ENCODE measurements at regions not wholly inside any gene's neighbourhood (a gene's known extent, or its start where the extent isn't known, plus 50 kb on each side); places are given as distances from the start of the nearest gene placed in this dataset.

- DNase-seq (ENCODE audit: low spot score): no peak
- Histone ChIP-seq H3K4me1 (ENCODE audit: control insufficient read depth in 4 of 4, insufficient read depth in 4 of 4, low read length in 3 of 4) (peaks cover 0 to 5% (median 2%) of the 10 kb centered on the region in 4 donors), H3K9me3 (ENCODE audit: control insufficient read depth in 4 of 4, low read length in 3 of 4) (no peaks in the 10 kb centered on the region), H3K36me3 (ENCODE audit: control insufficient read depth in 4 of 4, insufficient read depth in 3 of 4, low read depth in 1 of 4, low read length in 3 of 4) (no peaks in the 10 kb centered on the region), H3K9ac (ENCODE audit: low read depth in 1 of 2, low read length in 2 of 2) (no peak overlapping the region), H3K27ac (ENCODE audit: low read depth in 1 of 2, low read length in 2 of 2) (no peak overlapping the region), H3K4me3 (ENCODE audit: low read depth in 1 of 3, low read length in 3 of 3) (no peak overlapping the region), H3K27me3 (ENCODE audit: control insufficient read depth in 4 of 4, insufficient read depth in 4 of 4, low read length in 3 of 4) (no peaks in the 10 kb centered on the region)
- no peak for TF ChIP-seq SP1 (IDR thresholded peaks at IDR 0.05)
- TF ChIP-seq RXRA (IDR thresholded peaks at IDR 0.05): no peak
- no peak for TF ChIP-seq YY1 (IDR thresholded peaks at IDR 0.05)
- no peak for TF ChIP-seq EGR1 (IDR thresholded peaks at IDR 0.05; ENCODE audit: low read depth in 2 of 2)
- TF ChIP-seq CTCF (IDR thresholded peaks at IDR 0.05; ENCODE audit: low read depth, low read length, missing input control): no peak
- TF ChIP-seq HNF4G (IDR thresholded peaks at IDR 0.05): no peak
- TF ChIP-seq FOXA1 (IDR thresholded peaks at IDR 0.05): no peak
- no peak for TF ChIP-seq REST (IDR thresholded peaks at IDR 0.05)
- TF ChIP-seq HNF4A (conservative IDR thresholded peaks at IDR 0.05): no peak
- TF ChIP-seq MAX (IDR thresholded peaks at IDR 0.05): no peak
- WGBS: 93% methylated on average over 4 of the region's 4 CpGs
Observed at GRCh38 chr15:81068516-81068915, 65.6 kb upstream of the CFAP161 start.

GRCh38 chr15:81069356-81069755 is 64.7 kb upstream of the CFAP161 start:
- no peak overlapping the region for H3K27ac ChIP-seq (ENCODE audit: low read depth in 1 of 2, low read length in 2 of 2)
- H3K9ac ChIP-seq (ENCODE audit: low read depth in 1 of 2, low read length in 2 of 2): no peak overlapping the region
- no peak overlapping the region for H3K4me3 ChIP-seq (ENCODE audit: low read depth in 1 of 3, low read length in 3 of 3)
- peaks cover 0 to 2% (median 1%) of the 10 kb centered on the region in 4 donors for H3K4me1 ChIP-seq (ENCODE audit: control insufficient read depth in 4 of 4, insufficient read depth in 4 of 4, low read length in 3 of 4)
- no peaks in the 10 kb centered on the region for H3K36me3 ChIP-seq (ENCODE audit: control insufficient read depth in 4 of 4, insufficient read depth in 3 of 4, low read depth in 1 of 4, low read length in 3 of 4)
- 89% methylated on average over 5 of the region's 5 CpGs for WGBS
- H3K27me3 ChIP-seq (ENCODE audit: control insufficient read depth in 4 of 4, insufficient read depth in 4 of 4, low read length in 3 of 4): no peaks in the 10 kb centered on the region
- no peaks in the 10 kb centered on the region for H3K9me3 ChIP-seq (ENCODE audit: control insufficient read depth in 4 of 4, low read length in 3 of 4)
- DNase-seq (ENCODE audit: low spot score): no peak
- TF ChIP-seq EGR1 (IDR thresholded peaks at IDR 0.05; ENCODE audit: low read depth in 2 of 2): no peak
- no peak for TF ChIP-seq HNF4A (conservative IDR thresholded peaks at IDR 0.05)
- TF ChIP-seq ATF3 (IDR thresholded peaks at IDR 0.05): no peak
- TF ChIP-seq REST (IDR thresholded peaks at IDR 0.05): no peak
- TF ChIP-seq GABPA (IDR thresholded peaks at IDR 0.05 in 1 of 2, conservative IDR thresholded peaks at IDR 0.05 in 1 of 2): no peak
- no peak for TF ChIP-seq CTCF (IDR thresholded peaks at IDR 0.05; ENCODE audit: low read depth, low read length, missing input control)
- no peak for TF ChIP-seq SP1 (IDR thresholded peaks at IDR 0.05)
- no peak for TF ChIP-seq JUND (IDR thresholded peaks at IDR 0.05)
- TF ChIP-seq MAX (IDR thresholded peaks at IDR 0.05): no peak
- no peak for TF ChIP-seq RAD21 (IDR thresholded peaks at IDR 0.05)
- TF ChIP-seq TAF1 (conservative IDR thresholded peaks at IDR 0.05): no peak
- no peak for TF ChIP-seq RXRA (IDR thresholded peaks at IDR 0.05)
- TF ChIP-seq FOXA1 (IDR thresholded peaks at IDR 0.05): no peak
- no peak for TF ChIP-seq HNF4G (IDR thresholded peaks at IDR 0.05)
- TF ChIP-seq NR2F2 (IDR thresholded peaks at IDR 0.05): no peak
- no peak for TF ChIP-seq ZBTB33 (IDR thresholded peaks at IDR 0.05)
- no peak for TF ChIP-seq YY1 (IDR thresholded peaks at IDR 0.05)
- TF ChIP-seq FOXA2 (IDR thresholded peaks at IDR 0.05): no peak

Data from liver (tissue), 8 donors.